ENCODE measurements at regions not wholly inside any gene's neighbourhood (a gene's known extent, or its start where the extent isn't known, plus 50 kb on each side); places are given as distances from the start of the nearest gene placed in this dataset.

DNA sequence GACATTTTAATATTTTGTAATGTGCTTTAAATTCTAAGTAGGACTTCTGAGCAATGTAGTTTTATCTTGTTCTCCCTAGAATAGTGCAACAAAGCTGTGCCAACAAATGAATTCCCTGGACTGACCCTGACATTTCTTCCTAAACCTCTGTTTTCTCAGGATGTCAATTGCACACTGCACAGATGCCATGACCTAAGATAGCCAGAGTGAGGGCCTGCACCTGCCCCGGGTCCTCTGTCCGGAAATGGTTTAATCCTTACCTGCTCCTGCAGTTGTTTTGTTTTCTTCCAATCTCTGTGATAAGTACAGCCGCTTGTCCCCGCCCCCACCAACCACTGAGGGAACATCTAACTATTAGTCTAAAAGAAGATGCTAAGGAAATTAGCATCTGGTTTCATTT, 831.5 kb downstream of the GALC start:
- no peak for DNase-seq (ENCODE audit: low spot score)

DNA sequence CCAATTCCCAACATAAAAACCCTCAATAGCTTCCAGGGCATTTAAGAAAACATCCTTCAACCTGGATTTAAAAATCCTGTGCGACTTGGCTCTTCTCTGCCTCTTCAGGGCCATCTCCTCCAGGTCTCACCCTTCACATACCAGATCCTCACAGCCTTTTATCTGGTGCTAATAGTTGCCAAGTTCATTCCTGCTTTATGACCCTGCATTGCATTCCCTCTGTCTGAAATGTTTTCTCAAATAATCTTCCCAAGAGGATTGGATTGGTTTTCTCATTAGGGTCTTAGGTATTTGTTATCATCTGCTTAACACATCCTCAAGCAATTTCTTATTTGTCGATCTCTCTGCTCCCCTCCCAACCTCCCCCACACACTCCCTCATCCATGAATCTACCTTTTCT, 832.0 kb downstream of the GALC start:
- DNase-seq (ENCODE audit: low spot score): no peak

DNA sequence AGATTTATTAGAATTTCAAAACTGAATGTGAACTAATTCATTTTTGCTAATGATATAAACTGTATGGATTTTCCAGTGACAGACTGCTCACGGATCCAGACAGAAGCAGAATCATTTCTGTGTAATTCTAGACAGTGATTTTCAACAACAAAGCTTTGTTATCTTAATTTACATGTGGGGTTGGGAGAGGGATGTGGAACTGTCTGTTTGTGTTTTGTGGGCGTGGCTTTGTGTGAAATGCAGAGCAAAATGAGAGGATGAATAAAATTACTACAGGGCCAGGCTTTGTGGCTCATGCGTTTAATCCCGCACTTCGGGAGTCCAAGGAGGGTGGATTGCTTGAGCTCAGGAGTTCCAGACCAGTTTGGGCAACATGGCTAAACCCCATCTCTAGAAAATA, 834.7 kb downstream of the GALC start:
- no peak for DNase-seq (ENCODE audit: low spot score)

DNA sequence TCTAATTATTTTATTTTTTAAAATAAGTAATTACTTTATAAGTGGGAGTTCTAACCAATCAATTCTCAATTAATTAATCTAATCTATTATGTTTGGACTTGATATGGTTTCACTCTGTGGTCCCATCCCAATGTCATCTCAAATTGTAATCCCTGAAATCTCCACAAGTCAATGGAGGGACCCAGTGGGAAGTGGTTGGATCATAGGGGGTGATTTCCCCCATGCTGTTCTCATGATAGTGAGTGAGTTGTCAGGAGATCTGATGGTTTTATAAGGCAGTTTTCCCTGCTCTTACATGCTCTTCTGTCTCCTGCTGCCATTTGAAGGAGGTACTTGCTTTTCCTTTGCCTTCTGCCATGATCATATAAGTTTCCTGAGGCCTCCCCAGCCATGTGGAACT, 836.1 kb downstream of the GALC start:
- DNase-seq (ENCODE audit: low spot score): no peak

DNA sequence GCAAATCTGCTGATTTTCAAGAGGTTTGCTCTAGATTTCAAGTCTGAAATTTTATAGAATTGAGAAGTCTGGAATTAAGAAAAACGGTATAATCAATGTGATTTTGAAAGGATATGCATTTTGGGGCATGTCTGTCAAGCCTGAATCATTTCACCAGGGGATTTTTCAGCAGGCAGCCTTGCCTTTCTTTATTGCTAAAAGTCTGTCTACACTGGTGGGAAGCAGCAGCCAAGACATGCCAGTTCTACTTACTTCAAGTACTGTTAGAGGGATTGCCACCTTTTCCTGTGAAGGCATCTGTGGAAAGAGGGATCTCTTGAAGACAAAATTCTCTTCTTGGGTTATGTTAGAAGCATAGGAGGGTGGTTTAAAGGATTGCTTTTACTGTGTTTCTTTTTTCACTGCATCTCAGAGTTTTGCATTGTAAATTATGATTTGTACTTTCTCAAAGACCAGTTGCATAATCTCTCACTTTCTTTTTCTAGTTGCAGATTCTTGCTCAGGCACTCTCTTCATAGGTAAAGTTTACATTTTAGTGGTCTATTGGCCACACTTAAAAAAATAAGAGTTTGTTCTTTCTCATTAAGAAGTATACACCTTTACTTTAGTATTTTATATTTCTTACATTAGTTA, 837.0 kb downstream of the GALC start:
- no peak for DNase-seq (ENCODE audit: low spot score)

DNA sequence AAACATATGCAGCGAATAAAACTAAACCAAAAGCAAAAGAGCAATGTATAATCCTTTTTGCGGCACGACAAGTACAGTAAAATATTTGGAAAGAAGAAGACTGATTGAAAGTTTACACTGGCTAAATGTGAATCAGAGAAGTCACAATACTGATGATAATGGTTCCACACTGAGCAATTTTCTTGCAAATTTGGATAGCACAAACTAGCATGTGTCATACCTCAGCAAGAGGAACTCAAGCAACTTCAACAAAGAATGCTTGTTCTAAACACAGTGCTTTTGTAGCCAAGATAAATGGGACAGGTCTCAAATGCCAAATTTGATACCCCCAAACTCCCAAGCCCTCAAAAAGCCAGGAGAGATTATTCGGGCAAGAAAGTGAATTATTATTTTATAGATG, 839.1 kb downstream of the GALC start:
- DNase-seq (ENCODE audit: low spot score): no peak

DNA sequence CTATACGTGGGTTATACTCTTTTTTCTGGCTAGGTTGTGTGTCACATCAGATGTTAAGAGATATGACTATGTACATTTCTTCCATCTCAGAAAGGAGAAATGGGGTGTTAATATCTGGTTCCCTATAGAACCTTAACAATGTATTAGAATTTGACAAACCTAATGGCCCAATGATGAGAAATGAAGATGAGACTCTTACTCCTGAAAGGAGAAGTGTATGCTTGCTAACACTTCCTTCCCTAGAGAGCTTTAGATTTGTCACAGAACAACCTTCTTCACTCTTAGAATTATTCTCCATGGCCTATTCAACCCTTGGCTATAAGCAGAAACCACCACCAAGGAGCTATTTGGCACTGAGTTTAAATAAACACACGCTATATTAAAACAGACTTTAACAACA, 839.6 kb downstream of the GALC start:
- DNase-seq (ENCODE audit: low spot score): no peak

DNA sequence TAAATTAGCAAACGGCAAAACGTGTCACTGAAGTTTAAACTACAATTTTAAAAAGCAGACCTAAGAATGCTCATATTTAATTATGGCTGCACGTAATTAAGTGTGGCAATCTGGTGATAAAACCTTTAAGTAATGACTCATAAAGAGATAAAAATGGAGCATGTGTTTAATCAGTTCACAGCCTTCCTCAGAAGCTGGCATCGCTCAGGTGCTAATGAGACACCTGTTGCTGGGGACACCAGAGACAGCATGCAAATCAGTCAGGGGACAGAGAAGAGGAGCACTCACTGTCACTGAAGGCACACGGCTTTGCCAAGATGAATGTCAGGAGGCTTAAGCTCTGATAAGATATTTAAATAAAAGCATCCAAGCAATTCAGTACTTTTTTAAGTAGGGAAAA, 840.3 kb downstream of the GALC start:
- no peak for DNase-seq (ENCODE audit: low spot score)

DNA sequence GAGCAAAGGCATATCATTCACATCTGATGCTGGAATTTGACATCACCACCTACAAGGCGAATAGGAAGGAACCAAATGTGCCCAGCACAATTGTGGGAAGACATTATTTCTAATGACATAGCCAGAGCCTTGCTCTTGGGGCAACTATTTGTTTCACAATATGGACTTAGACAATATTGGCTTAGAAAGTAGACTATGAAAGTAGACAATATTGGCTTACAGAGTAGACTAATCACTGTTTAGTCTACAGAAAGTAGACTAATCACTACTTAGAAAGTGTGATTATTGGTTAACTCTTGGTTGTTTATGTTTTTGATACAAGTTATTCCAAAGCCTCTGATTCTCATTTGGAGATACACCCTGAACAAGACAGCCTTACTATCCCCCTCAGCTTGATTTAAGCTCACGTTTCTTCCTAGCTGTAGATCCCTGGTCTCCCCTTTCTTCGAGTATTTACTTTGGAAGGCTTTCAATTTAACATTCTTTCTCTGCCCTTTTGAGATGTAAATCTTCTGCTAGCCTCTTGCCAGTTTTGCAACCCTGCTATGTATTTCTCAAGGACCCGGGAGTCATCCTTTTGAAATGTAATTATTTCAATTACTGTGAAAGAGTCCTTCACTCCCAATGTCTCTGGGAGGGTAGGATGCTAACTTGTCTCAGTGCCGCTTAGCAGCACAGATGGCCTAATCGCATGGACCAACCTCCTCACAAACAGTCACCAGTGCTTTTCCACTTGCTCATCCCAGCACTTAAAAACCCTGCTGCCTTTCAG, 843.2 kb downstream of the GALC start:
- no peak for DNase-seq (ENCODE audit: low spot score)

DNA sequence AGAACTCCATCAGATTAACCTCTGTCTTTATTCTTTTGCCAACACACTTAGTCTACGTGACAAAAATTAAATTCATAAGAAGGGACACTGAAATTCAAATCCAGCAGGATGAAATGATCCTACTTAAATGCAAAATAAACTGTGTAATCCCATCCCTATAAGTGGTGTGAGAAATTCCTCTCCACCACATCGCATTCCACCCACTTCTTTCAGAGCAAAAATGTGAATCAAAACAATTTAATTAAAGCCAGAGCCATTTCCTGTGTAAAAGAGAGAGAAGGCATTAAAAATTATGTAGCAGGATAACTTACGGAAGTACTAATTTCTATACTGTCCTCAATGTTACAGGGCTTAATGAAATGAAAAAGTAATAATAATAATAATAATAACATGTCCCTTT, 844.3 kb downstream of the GALC start:
- DNase-seq (ENCODE audit: low spot score): no peak

DNA sequence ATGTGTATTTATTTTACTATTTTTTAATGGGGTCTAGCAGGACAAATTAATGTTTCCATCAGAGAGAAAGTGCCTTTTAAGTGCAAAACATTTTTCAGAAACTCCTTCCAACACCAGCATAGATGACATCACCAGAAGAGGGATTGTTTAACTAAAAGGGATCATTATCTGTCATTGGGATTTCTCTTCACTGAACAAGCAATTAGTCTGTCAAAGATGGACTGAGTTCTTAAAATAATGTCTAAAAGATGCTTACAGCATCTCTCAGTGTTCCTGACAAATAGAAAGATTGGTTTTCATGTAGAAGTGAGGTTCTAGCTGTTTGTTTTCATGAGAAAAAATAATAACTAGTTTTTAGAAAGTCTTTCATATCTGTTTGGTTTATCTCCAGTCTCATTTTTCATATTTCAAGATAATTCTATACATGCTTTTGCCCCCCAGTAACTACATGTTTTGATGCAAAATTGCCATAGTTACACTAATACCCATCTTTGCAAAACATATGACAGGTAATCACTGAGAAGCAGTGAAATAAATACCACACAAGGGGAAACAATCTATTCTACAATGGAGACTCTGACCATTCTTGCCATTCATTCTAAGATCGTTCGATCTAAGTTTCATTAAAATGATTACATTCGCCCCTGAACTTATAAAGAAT, 850.3 kb downstream of the GALC start:
- no peak for DNase-seq (ENCODE audit: low spot score)

DNA sequence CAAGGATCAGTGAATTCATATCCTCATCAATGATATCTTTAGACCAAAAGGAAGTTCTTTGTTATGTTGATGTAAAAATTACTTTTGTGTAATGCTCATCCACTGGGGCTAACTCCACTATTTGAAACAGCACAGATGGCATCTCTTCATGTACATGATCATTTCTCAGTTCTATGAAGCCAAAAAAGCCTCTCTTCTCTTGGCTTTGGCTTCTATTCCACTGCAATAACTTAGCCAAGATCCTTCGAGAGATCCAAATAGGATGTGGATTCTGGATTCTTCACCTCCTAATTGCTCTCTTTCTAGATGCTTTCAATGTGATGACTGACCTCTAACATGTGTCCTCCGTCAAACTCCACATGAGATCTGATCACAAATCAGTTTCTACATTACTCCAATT, 851.2 kb downstream of the GALC start:
- no peak for DNase-seq (ENCODE audit: low spot score)

DNA sequence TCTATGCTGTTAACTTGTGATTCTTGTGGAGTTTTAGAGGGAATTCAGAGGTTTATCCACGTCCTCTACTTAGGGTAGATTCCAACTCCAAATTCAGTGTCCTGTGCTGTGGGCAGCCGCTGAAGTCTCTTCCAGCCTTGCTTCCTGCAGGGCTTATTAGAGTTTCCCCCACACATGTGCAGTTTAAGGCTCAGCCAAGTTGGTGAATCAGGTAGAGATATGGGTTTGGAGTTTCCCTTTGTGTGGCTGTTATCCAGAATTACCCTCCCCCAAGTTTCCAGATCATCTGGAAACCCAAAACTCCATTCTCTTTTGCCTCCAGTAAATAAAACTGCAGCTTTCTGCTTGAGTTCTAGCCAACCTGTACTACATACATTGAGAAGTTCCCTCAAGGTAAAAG, 853.7 kb downstream of the GALC start:
- DNase-seq (ENCODE audit: low spot score): no peak

DNA sequence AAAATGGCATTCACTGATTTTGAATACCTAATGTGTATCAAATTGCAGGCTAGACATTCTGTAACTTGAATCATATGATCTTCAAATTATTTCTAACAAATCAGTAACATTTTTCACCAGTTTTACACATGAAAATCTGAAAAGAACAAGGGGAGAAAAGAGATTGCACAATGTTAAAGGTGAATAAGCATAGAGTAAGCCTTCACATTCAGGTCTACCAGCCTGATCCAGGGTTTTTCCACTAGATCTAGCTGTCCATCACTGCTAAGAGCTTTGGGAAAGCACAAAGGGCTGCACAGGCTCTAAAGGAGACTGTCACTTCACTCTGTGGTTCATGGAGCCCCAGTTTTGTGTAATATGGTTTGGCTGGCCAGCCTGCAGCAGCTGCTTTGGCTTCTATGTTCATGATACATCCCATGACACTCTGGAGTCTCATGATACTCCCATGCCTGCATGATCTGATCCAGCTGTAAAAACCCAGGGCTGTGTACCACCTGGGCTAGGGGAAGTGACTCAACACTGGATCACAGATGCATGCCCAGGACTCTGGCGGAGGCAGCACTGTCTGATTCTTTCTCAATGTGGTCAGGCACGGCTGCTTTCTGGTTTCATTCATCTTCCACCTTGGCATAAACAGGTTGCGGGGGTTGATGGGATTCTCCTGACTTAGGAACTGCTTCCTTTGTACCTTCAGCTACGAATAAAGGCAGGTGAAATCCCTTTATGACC, 859.7 kb downstream of the GALC start:
- no peak for DNase-seq (ENCODE audit: low spot score)

DNA sequence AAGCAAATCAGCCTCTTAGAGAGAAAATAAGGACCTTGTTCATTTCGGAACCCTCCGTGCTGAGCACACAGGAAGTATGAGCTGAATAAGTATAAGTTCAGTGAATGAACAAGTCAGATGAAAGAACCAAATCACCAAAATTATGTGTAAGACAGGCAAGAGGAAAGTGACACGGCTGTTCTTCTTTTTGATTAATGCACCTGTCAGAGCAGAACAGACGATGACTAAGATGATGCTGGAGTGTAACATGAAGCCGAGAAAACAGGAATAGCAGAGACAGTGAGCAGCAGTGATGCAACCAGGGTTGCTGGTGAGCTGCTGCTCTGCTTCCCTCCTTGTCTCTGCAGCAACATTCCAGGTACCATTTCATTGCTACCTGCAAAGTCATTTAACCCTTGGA, 861.1 kb downstream of the GALC start:
- DNase-seq (ENCODE audit: low spot score): no peak

DNA sequence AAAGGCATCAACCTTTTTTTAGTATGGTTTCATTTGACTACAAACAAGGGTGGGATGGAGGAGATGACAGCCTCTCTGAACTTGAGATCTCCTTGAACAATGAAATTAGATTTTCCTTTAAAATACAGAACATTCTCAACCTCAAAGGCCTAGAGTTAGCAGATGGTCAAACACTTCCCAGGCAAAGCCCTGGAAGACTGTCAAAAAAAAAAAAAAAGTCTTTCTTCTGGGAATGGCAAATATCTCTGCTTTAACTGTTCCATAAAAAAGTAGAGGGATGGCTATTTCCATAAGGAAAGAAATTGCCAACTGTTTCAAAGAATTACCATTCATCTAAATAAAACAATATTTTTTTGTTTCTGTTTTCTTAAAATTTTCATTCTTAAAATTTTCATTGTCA, 870.8 kb downstream of the GALC start:
- DNase-seq (ENCODE audit: low spot score): no peak

DNA sequence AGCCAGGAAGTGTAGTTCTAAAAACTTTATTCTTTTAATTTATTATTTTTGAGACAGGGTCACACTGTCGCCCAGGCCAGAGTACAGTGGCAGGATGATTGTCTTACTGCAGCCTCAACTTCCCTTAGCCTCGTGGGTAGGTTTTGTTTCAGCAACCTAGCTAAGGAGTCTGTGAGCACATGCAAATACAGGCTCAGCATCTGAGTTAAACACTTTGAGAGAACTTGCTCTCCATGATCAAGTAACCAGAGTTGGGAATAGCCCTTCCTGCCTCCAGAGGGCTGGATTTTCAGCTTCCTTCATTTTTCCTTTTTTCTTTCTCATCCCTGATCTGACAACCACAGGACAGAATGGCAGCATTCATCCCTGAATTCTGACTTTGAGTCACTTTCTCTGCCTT, 871.3 kb downstream of the GALC start:
- DNase-seq (ENCODE audit: low spot score): no peak

DNA sequence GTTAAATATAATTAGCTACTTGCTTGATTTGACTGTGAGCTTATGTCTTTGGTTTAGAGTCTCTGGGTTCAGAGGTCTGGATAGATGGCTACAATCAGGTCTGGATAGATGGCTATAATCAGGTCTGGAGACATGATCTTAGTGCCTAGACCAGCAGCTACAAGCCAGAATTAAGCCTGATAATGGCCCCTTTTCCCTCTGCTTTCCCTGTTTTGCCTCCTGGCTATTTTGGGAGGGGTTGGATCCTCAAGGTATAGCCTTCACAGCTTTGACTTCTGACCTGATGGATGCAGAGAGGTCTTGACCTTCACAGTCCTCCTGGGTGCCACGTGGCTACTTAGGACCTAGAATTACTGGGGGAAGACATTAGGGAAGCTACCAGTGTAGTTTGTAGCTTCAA, 877.7 kb downstream of the GALC start:
- DNase-seq (ENCODE audit: low spot score): no peak

DNA sequence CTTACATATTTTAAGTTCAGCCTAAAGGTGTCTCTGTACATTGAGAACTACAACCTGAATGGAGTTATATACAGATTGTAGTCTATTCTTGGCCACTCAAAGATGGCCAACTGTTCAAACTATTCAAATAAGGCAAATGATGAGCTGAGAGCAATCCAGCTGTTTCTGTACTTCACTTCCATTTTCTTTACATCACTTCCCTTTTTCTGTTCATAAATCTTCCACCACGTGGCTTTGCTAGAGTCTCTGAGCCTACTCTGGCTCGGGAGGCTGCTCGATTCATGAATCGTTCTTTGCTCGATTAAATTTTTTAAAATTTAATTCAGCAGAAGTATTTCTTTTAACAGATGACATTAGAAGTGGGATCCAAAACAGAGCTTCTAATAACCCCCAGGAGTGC, 879.7 kb downstream of the GALC start:
- no peak for DNase-seq (ENCODE audit: low spot score)

DNA sequence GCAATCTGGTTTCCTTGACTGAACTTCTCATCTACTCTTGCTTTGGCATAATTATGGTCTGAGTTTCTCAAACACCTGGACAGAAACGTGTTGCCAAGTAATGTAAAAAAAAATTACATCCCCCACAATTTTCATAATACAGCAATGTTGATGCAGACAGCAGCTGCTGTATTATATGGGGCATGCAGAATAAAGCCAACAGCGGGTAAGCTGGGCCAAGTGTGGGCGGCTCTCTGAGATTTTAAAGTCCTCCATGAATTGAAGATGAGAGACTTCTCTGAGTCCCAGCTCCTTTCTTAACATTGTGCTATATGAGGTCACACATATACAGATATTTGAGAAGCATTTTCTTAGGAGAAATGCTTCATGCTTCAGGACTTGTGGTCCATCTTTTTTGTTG, 881.2 kb downstream of the GALC start:
- DNase-seq (ENCODE audit: low spot score): no peak

DNA sequence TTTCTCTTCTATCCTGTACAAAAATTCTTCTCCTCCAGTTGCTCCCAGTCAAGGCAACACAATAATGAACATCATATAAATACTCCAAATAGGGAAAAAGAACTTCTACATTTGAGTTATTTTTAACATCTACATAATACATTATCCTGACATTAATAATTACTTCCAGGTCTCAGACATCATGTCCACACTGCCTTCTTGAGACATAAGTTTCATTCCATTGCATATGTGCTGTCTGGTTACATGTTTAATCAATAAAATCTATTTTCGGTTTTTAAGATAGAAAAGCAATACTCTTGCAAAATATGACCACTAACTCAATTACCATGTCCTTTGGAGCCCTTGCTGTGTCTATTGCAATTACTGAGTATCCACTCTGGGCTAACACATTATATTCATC, 881.9 kb downstream of the GALC start:
- DNase-seq (ENCODE audit: low spot score): no peak

DNA sequence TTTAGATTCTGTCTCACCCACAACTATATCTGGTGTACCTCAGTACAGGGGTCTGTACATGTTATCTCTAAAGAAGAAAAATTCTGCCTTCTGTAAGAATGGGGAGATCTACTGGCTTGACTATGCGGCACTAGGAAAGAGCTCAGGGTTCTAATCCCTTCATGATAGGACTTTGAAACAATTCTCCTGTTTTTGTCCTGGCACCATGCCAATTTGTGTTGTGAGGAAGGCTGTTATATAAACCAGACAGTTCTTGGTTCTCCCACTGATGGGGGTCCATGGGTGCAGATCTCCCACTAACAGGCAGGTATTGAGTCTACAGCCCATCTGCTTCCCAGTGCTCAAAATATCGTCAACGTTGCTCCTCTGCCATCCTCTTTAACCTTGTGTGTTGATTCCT, 883.7 kb downstream of the GALC start:
- DNase-seq (ENCODE audit: low spot score): no peak

DNA sequence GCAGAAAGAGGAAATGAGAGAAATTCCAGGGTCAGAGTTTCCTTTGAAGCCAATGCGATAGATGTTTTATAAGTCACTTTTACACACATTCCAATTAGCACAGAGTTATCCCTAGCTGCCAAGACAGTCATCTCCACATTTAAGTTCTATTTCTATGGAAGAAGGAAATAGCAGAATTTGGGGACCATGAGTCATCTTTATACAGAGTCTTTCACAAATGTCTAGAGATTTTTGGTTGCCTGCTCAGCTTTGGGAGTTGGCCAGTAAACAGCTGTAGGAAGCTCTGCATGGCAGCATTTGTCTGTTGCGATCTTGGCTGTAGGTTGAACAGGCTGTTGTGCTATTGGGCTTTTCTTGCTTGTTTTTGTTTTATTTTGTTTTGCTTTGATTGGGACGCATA, 884.3 kb downstream of the GALC start:
- no peak for DNase-seq (ENCODE audit: low spot score)
